AG04450 (cell line): ENCODE measurements at regions not wholly inside any gene's neighbourhood (a gene's known extent, or its start where the extent isn't known, plus 50 kb on each side); places are given as distances from the start of the nearest gene placed in this dataset.

Experiments
- CTCF ChIA-PET: fragments of 300-600, 350-600 bp; formaldehyde crosslinking; extraction: SDS; loops from one replicate; lab custom pipeline; 2022; ENCODE audit warnings: antibody characterized with exemption, inconsistent platforms; lab: Charles Lee
- POLR2A ChIA-PET: fragments of 350-600 bp; formaldehyde crosslinking; extraction: SDS; loops from one replicate; lab custom pipeline; 2021; ENCODE audit warnings: antibody characterized with exemption, inconsistent platforms; lab: Yijun Ruan, JAX
- DNase-seq: peaks from one replicate; pipeline ENCODE4 v3.0.0-alpha.2; 2011; ENCODE audit warnings: low read depth, low spot score
- H3K27ac ChIP-seq: one replicate; pipeline ENCODE4 v1.5.1; 2012; ENCODE audit warnings: low read depth, low read length, control low read depth
- H3K27me3 ChIP-seq: one replicate; pipeline ENCODE4 v1.6.0; 2012; ENCODE audit warnings: low read length; ENCODE audit not compliant: control insufficient read depth, insufficient read depth
- H3K4me3 ChIP-seq: 2 replicates; pipeline ENCODE4 v1.5.1; 2011; ENCODE audit warnings: mild to moderate bottlenecking, low read depth, low read length, control low read depth
- H3K9me3 ChIP-seq: 2 replicates; pipeline ENCODE4 v1.5.1; 2012; ENCODE audit warnings: low read length; ENCODE audit not compliant: control insufficient read depth, insufficient read depth
- CTCF ChIP-seq: IDR thresholded peaks from 2 replicates; pipeline ENCODE4 v1.5.1; 2011; ENCODE audit warnings: low read depth, low read length, control low read depth, inconsistent platforms

GRCh38 chr17:79468183-79468944 is 142.5 kb downstream of the RBFOX3 start:
- POLR2A ChIA-PET = no interaction called here
- no peak overlapping the region for H3K4me3 ChIP-seq
- no peak for TF ChIP-seq CTCF
- no peaks in the 10 kb centered on the region for H3K27me3 ChIP-seq
- H3K27ac ChIP-seq = no peak overlapping the region
- no peak for DNase-seq
- peaks cover 7% of the 10 kb centered on the region; the same call in 1 of the 2 replicates for H3K9me3 ChIP-seq
- CTCF ChIA-PET = no interaction called here

GRCh38 chr17:79466562-79467350 is 144.1 kb downstream of the RBFOX3 start:
- DNase-seq = no peak
- no peaks in the 10 kb centered on the region for H3K27me3 ChIP-seq
- POLR2A ChIA-PET = no interaction called here
- H3K27ac ChIP-seq = no peak overlapping the region
- CTCF ChIA-PET = no interaction called here
- no peak for TF ChIP-seq CTCF
- peaks cover 14% of the 10 kb centered on the region for H3K9me3 ChIP-seq
- no peak overlapping the region for H3K4me3 ChIP-seq

GRCh38 chr17:79465681-79466025 is 145.2 kb downstream of the RBFOX3 start:
- CTCF ChIA-PET = no interaction called here
- TF ChIP-seq CTCF = no peak

GRCh38 chr17:79465011-79465680 is 145.7 kb downstream of the RBFOX3 start:
- Histone ChIP-seq H3K27ac (no peak overlapping the region), H3K9me3 (peaks cover 14% of the 10 kb centered on the region), H3K4me3 (no peak overlapping the region), H3K27me3 (no peaks in the 10 kb centered on the region)
- DNase-seq = no peak
- ChIA-PET POLR2A (no interaction called here), CTCF (no interaction called here)
- no peak for TF ChIP-seq CTCF

More at GRCh38 chr17:79465681-79466025, 145.2 kb downstream of the RBFOX3 start:
- Histone ChIP-seq H3K27me3 (no peaks in the 10 kb centered on the region), H3K4me3 (no peak overlapping the region), H3K27ac (no peak overlapping the region), H3K9me3 (peaks cover 14% of the 10 kb centered on the region)
- POLR2A ChIA-PET = no interaction called here
- DNase-seq = no peak
